IPS-NIHi11 (cell line): ENCODE measurements at regions not wholly inside any gene's neighbourhood (a gene's known extent, or its start where the extent isn't known, plus 50 kb on each side); places are given as distances from the start of the nearest gene placed in this dataset.

Experiments used
- DNase-seq: peaks from one replicate; pipeline ENCODE4 v3.0.0; 2012; ENCODE audit warnings: mixed read lengths, low spot score

DNA sequence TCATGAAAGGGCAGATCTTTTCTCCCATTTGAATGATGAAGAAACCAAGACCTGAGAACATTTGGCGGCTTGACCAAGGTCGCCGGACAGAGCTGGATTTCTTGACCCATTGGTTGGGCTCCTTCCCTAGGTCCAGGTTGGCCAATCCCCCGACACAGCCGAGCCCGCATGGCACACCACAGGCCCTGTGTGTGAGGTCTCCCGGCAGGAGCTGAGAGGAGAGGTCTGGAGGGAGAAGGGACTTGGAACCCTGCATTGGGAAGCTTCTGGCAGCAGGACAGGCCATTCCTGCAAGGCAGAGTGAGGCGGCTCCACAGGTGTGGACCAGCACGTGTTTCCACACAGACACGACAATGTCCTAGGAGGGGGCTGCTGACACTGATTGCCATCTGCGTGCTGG, 98.6 kb upstream of the THY1 start:
- DNase-seq: no peak

DNA sequence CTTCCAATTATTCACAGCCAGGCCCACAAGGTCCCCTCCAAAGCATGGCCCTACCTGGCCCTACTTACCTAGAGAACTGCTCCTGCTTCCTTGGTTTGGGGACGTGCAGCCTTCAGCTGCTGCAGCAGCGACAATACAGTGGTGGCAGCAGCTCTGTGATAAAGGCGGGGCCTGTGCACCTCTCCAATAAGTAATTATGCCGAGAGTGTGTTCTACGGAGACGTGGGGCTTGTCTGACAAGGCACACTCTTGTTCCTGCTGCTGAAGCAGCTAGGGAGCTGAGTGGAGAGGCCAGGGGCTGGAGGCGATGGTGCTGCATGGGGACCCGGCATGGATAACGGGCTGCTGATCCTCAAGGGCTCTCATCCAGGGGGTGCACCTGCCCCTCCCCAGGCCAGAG, 98.0 kb upstream of the THY1 start:
- no peak for DNase-seq

DNA sequence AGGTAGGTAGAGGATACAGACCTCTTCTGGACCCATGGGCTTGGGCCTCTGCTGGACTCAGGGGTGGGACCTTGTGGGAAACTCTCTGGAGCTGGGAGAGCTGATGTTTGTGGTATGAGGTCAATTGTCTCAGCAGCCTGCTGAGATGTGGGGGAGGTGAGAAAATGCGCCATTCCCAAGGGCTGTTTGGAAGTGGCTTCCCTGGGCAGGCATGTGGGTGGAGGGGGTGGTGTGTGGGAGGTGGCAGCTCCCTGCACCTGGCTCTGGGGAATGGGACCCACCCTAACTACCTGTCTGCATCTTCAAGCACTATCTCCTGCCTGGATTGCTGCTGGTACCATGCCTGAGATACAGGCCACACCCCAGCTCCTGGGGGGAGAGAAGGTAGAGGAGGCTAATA, 97.4 kb upstream of the THY1 start:
- no peak for DNase-seq

DNA sequence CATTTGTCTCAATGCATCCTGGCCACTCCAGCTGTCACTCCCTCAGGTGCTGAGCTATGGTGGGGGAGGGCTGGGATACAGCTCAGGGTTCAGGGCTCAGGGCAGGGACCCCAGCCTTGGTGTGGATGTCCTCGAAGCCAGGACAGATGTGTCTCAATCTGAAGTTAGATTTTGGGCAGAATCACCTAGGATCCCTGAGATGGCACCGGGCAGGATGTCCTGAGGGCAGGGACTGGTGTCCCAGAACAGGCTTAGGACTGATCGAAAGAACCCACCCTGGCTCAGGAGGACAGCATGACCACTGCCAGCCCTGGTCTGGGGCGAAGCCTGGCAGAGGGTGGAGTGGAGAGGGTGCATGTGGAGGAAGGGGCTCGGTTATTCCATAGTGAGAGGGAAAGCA, 96.8 kb upstream of the THY1 start:
- DNase-seq: no peak

DNA sequence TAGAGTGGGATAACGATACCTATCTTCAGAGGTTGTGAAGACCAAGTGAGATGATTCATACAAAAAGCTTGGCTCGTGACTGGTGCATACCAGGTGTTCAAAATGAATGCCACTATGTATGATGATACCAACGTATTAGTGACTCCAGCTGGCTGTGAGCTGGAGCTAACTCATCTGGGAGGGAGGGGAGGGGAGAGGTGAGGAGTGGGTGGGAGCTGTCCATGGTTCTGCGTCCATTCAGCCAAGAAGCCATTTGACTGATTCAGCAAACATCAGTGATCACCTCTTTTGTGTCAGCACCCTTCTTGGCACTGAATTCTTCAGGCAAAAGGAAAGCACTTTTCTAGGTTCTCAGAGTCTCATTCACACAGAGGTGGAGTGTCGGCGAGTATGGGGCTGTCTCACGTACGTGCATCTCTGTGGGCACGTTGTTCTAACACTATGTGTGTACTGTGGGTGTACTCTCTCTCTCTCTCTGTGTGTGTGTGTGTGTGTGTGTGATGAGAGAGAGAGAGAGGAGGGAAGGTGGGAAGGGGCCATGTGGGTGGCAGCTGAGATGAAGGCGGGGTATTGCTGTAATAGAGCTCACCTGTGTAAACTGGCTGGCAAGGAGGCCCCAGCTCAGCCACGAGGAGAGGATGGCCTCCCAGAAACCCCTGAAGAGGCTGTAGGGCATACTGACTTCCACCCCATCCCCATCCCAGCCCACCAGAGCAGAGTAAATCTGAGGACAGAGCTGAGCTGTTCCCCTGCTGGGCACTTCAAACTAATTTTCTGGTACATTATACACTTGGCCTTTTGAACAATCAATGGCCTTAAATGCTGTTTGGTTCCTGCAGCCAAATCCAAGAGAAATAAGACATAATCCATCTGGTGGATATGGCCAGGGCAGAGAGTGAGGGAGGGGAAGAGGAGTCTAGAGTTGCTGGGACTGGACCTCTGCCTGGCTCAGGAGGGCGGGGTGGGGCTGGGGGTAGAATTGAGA, 96.1 kb upstream of the THY1 start:
- peak; percentile 89 for DNase-seq

DNA sequence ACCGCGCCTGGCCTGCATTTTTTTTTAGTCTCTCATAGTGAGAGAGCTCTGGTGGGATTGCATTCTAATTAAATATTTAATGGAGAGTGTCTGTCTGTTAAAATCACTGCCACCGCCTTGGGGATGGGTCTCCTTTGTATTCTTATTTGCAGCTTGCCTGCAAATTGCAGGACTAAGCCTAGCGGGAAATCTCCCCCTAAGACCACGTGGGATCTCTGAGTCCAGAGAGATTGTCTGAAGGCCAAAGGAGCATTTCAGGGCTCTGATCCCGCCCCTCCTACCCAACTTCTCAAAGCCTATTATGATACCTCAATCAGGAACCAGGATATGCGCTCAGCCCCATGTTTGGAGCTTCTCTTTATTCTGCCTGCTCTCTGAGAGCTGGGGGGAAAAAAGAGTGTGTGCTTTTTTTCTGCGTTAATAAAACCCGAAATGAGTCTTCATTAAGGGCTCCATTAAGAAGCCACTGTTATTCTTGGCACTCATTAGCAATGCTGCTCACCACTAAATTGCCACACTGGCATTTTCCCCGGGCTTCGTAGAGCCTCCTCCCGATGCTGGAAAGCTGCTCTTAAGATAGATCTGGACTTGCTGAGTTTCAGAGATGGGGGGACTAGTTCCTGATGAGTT, 92.9 kb upstream of the THY1 start:
- DNase-seq: no peak

DNA sequence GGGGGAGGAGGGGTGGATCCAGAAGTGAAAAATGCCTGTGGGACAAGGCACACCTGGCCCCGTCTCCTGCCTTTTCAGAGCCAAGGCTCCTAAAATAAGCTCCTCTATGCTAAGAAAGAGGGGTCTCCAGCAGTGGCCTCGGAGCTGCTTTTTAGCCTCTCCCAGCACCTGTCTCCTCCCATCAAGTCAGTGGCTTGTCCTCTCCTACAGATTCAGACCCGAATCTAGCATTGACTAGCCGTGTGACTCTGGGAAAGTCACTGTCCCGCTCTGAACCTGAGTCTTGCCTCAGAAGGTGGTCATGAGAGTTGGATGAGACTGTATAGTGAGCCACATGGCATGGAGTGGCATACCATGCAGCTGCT, 90.8 kb upstream of the THY1 start:
- no peak for DNase-seq

DNA sequence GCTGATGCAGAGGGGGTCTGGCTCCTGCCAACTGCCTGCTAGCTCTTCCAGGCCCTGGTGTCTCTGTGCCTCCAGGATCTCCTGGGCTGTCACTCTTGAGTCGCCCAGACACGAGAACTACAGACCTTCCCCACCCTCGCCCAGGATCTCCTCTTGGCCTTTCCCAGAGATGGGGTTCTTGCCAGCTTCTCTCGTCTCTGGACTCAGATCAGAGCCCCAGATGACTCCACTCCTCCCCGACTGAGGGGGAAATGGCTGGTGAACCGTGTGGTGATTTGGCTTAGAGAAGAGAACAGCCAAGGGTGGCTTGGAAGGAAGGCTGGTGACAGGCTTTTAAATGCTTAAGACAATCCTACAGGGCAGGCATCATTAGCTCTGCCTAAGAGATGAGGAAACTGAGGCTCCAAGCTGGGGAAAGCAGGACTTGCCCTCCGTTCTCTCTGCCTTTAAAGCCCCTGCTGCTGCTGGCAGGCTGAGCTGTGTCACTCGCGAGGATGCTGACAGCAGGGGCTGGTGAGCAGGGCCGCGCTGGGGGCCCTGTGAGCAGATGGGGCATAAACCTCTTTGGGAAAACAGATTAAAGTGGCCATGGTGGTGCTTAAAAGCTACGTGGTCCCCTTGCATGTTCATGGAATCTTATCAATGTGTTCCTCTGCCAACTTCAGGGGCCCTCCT, 90.3 kb upstream of the THY1 start:
- no peak for DNase-seq

DNA sequence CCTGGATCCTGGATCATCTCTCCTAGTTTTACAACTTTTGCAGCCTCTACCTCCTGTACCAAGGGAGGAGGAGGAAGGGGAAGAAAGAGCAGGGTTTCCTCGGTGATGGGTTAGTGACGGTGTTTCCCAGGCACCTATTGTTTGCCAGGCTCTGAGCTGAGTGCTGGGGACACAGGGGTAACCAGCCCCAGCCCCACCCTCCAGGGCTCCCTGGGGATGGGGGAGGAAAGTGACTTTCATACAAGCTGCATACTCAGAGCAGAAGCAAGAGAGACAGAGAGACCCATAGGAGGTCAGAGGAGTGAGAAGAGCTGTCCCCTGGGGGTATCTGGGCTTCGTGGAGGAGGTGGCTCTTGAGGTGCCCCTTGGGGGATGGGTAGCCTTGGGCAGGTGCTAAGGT, 89.4 kb upstream of the THY1 start:
- no peak for DNase-seq

DNA sequence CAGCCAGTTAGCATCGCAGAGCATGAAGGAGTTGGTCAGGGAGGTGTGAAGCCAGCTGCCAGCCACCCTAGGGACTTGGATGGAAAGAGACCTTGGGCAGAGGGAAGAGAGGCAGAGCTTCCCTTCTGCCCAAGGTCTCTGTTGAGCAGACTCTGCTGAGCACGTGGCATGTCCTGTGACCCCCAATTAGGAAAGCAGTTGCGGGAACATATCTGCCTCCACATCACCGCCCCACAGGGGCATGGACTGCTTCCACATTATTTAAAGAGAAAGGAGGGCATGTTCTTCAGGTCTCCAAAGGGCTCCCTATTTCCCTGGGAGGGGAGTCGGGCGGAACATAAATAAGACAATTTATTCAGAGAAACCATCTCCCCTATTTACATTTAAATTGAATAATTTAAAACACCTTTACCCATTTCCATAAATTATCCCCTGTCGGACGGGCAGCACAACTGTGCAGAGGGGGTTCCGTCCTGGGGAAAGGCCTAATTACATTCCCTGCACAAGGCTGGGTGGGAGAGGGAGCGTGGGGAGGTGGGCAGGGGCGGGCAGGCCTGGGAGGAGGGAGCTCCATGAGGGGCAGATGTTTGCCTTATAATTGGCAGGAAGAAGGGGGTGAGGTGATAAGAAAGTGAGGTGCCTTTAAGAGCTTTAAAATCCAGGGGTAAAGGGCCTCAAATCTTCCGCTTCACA, 88.8 kb upstream of the THY1 start:
- no peak for DNase-seq

DNA sequence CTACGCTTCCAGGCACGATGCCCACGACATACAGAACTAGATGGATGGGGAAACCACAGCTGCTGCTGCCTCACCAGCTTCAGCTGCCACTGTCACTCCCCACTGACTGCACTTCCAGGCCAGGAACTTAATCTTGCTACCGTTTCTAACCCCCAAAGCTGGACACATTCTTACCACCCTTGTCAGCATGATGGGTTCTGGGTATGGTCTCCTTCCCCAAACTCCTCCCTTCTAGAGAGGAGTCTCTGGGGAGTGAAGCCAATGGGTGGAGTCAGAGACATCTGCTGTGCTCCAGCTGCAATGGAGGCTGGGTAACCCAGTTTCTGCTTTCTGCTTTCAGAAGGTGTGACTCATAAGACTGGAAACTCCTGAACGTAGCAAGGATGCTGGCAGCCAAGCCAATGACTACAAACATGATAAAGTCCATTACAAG, 87.0 kb upstream of the THY1 start:
- no peak for DNase-seq

DNA sequence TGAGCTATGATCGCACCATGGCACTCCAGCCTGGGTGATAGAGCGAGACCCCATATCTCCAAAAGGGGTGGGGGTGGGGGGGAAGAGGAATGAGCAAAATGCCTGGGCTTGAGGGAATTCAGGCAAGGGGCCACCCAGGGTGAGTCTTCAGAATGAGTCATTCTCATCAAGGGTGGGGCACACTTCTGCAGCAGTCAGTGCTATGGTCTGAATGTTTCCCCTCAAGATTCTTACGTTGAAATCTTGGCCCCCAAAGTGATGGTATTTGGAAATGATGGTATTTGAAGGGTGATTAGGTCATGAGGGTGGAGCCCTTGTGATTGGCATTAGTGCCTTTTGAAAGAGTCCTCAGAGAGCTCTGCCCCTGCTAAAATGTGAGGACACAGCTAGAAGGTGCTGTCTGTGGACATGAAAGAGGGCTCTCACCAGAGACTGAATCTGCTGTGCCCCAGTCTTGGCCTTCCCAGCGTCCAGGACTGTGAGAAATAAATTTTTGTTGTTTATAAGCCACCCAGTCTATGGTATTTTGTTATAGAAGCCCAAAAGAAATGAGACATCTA, 86.4 kb upstream of the THY1 start:
- no peak for DNase-seq

DNA sequence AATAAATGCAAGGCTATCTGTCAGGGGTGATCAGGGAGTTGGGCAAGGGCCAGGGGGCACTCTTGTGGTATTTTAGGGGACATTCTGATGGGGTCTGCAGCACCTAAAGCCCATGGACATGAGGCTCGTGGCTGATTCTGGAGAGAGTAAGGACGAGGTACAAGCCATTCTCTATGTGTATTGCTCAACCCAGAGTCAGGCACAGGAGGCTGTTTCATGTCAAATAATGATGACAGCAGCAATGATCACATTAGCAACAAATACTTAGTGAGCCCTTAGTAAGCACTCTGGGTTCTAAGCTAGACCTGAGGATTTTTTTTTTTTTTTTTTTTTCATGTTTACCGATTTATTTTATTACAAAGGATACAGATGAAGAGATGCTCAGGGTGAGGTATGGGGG, 83.5 kb upstream of the THY1 start:
- no peak for DNase-seq

DNA sequence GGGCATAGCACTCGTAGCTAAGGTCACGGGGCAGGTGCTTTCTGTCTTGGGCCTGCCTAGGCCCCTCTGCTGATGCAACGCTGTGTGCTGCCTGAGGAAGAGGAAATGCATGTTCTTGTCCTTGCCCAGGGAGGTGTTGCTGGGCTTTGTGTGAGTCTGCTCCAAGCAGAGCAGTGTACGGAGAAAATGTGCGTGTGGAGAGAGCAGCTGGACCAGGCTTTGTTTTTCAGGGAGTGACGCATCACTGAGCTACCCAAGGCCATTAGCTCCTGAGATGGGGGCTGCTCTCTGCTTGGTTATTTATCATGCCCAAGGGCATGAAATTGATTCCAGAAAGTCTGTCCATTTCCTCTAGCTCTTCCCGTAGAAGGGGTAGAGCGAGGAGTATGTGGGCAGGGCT, 82.9 kb upstream of the THY1 start:
- DNase-seq: no peak

DNA sequence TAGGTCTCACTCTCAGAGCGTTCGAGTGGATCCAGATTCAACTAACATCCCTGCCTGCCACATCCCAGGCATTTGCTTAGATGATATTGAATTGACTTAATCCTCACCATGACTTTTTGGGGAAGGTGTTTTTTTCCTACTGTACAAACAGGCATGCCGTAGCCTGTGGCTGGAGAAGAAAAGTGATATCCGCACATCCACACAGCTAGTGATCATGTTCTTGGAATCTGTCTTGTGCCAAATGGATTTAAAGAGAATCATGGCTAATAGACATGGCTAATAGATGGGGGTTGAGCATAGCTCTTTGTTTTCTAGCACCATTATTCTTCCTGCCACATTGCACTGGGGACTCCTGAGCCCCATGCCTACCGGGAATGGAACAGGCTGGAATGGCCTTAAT, 82.1 kb upstream of the THY1 start:
- no peak for DNase-seq

DNA sequence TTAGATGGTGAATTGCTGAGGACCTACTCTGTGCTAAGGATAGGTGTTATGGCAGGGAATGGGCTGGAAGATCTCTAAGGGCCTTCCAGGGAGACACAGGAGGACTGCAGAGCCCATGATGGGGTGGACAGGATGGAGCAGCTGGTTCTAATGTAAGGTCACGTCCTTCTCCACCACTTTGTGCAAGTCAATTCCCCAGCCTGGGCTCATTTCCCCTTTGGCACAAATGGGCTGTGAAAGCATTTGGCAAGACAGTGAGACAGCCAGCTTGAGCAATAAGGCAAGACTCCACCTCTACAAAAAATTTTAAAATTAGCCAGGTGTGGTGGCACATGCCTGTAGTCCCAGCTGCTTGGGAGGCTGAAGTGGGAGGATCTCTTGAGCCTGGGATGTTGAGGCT, 81.4 kb upstream of the THY1 start:
- DNase-seq: no peak

DNA sequence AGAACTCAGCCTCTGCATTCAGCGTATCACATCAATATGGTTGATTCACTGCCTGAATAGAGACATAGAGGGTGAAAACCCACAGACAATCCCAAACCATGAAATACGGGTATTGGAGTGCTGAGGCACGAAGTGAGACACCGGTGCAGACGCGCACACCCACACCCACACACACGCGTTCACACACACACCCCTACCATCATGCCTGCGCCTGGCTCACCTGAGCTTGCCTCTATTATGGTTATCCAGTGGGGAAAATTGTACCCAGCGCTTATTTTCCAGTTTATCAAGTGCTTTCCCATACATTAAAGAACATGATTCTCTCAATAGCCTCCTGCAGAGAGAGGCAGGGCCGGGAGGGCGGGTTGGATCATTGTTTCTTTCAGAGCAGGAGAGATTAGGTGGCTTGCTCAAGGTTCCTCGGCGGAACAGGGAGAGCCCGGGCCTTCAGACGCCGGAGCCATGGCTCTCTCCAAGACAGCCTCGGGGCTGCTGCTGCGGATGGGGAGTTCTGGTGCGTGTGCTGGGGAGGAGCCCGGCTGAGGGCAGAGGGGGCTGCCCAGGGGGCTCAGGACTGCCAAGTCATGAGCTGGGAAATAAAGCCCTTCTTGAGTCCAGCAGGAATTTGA, 78.9 kb upstream of the THY1 start:
- DNase-seq: peak; percentile 72

DNA sequence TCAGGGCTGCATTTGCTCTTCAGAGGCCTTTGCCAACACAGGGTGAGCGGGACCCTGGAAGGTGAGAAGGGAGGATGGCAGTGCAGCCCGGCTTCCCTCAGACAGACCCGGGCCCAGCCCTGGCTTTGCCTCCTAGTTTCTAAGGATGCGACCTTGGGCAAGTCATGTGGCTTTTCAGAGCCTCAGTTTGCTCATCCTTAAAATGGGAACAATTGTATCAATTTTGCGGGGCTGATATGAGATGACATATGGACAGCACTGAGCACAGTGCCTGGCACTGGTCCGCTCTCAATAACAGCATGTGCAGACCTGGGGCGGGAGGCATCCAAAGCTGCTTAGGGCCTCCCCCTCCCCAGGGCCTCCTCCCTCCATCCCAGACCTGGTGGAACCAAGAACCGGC, 74.7 kb upstream of the THY1 start:
- no peak for DNase-seq

DNA sequence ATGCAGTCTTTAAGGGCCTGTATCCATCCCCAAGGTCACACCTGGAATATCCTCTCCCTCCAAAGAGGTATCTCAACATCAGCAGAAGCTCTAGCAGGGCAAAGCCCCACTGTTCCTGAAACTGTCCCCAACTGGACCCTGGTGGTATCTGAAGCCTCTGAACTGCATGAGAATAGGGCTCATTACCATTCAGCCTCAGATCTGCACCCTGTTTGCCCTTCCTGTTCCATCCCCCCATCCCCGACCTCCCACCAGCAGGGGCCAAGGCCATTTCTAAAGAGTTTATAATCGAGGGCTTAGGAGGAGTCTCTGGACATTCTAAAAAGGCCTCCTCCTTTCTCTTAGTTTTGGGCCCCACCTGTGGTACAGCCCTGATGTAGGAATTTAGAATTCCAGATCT, 74.0 kb upstream of the THY1 start:
- DNase-seq: no peak

DNA sequence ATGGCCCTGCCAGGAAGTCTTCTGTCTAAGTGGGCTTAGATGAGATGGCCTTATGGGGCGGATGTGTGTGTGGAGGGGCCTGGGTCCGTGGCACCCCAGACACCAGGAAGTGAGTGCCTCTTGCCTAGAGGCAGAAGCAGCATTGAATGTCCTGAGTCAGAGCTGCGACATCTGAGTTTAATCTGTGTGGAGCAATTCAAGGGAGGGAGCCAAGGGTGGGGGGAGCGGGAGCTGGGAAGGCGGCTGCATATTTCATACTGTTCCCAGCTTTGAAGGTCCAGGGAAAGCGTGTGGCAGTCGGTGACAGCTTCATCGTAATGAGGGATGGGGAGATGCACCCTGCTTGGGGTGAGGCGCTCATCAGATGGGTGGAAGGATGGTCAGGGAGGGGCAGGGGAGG, 73.5 kb upstream of the THY1 start:
- no peak for DNase-seq

DNA sequence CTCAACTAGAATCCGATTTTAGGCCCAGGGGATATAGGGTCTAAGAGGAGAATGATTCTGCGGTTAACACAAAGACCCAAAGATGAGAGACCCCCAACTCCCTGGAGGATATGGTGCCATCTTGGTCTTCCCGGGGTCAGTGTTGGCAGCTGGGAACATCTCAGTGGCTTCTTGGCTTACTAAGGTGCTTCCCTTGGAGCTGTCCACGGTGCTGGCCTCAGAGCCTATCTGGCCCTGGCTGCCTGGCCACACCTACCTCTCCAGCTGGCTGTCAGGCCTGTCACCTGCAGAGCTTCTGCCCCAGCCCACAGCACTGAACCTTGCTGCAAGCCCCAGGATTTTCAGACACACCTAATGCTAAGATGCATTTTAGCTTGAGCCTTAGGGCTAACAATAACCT, 70.7 kb upstream of the THY1 start:
- peak; percentile 86 for DNase-seq
